K562 (cell line): ENCODE measurements at regions not wholly inside any gene's neighbourhood (a gene's known extent, or its start where the extent isn't known, plus 50 kb on each side); places are given as distances from the start of the nearest gene placed in this dataset.

Experiments used
- ATAC-seq: fragments of 200-7000 bp; cut with Tn5 transposase; 3 replicates; pipeline ENCODE4 v1.9.1; 2020; ENCODE audit warnings: moderate library complexity
- BruUV-seq: library from RNA; stranded (reverse); fragments of 400-500 nt; replicated peaks from 2 replicates; lab custom pipeline; 2021; lab: Mats Ljungman, UMichigan
- CTCF ChIA-PET: fragments of 300-600 bp; formaldehyde crosslinking; extraction: SDS; loops from one replicate; lab custom pipeline; 2021; ENCODE audit warnings: low intra/inter-chr PET ratio; lab: Yijun Ruan, JAX
- POLR2A ChIA-PET: fragments of 300-600, 350-650 bp; sonication (Branson Sonifier 250); formaldehyde crosslinking; extraction: SDS; loops from one replicate; lab custom pipeline; 2021; ENCODE audit warnings: antibody characterized with exemption, inconsistent platforms; lab: Yijun Ruan, JAX
- DNase-seq, 4 experiments: peaks; one replicate each; pipeline versions ENCODE4 v3.0.0 to v3.0.0-alpha.2; 2011 to 2018; ENCODE audit warnings: low spot score in 3 of 4, mixed read lengths in 3 of 4; ENCODE audit errors: extremely low read depth in 1 of 4
- FAIRE-seq: peaks from 2 replicates; lab custom pipeline; 2011; peaks lifted over from hg19 to GRCh38; lab: Jason Lieb, UNC
- H2AFZ ChIP-seq: 2 replicates; pipeline ENCODE4 v1.6.0; 2011; ENCODE audit warnings: low read depth, low read length, control low read depth, inconsistent platforms
- H3K27ac ChIP-seq: fragments of 200-600 bp; 3 replicates; pipeline ENCODE4 v1.8.0; 2011; ENCODE audit warnings: low read depth, mild to moderate bottlenecking, control low read depth, inconsistent platforms, low read length, moderate library complexity, mixed read lengths; ENCODE audit errors: extremely low read depth
- H3K27me3 ChIP-seq, 2 experiments: fragments of 300-600 bp in 1 of 2; 2 replicates in 1 of 2; 3 replicates in 1 of 2; pipeline versions ENCODE4 v1.6.0 to v1.8.0; 2011; ENCODE audit warnings: inconsistent platforms in 2 of 2, low read length in 2 of 2, mild to moderate bottlenecking in 1 of 2, mixed read lengths in 1 of 2, moderate library complexity in 1 of 2; ENCODE audit not compliant: control insufficient read depth in 2 of 2, insufficient read depth in 2 of 2
- H3K36me3 ChIP-seq: fragments of 300-600 bp; 3 replicates; pipeline ENCODE4 v1.8.0; 2011; ENCODE audit warnings: mild to moderate bottlenecking, low read length, inconsistent platforms; ENCODE audit not compliant: control insufficient read depth, insufficient read depth
- H3K4me1 ChIP-seq, 2 experiments: fragments of 200-600 bp in 1 of 2; replicated peaks in 1 of 2; 2 replicates in 1 of 2; 3 replicates in 1 of 2; pipeline versions ENCODE4 v1.5.1 to v1.8.0; 2011; ENCODE audit warnings: inconsistent platforms in 2 of 2, low read length in 2 of 2, mild to moderate bottlenecking in 1 of 2, mixed read lengths in 1 of 2, moderate library complexity in 1 of 2; ENCODE audit not compliant: control insufficient read depth in 2 of 2, insufficient read depth in 2 of 2
- H3K4me2 ChIP-seq: 2 replicates; pipeline ENCODE4 v1.6.1; 2011; ENCODE audit warnings: low read length, control low read depth, inconsistent platforms, mixed read lengths; ENCODE audit not compliant: insufficient read depth
- H3K4me3 ChIP-seq: fragments of 200-600 bp; sonication (generic), shearing (Covaris generic); 2 replicates; pipeline ENCODE4 v1.5.1; 2016; ENCODE audit warnings: control low read depth, inconsistent platforms
- H3K79me2 ChIP-seq: fragments of 200-600 bp; 3 replicates; pipeline ENCODE4 v1.8.0; 2011; ENCODE audit warnings: low read length, inconsistent platforms; ENCODE audit not compliant: control insufficient read depth, insufficient read depth
- H3K9ac ChIP-seq, 2 experiments: 2 replicates each; pipeline versions ENCODE4 v1.6.0 to v1.6.1; 2011; ENCODE audit warnings: low read depth in 2 of 2, low read length in 2 of 2, control low read depth in 1 of 2, inconsistent platforms in 1 of 2, mild to moderate bottlenecking in 1 of 2, mixed read lengths in 1 of 2; ENCODE audit not compliant: insufficient read depth in 1 of 2
- H3K9me1 ChIP-seq: one replicate; pipeline ENCODE4 v1.6.0; 2011; ENCODE audit warnings: inconsistent platforms, mild to moderate bottlenecking, low read length, moderate library complexity; ENCODE audit not compliant: control insufficient read depth, insufficient read depth
- H3K9me3 ChIP-seq: replicated peaks from 2 replicates; pipeline ENCODE4 v1.5.1; 2011; ENCODE audit warnings: low read depth, low read length, inconsistent platforms; ENCODE audit not compliant: control insufficient read depth, insufficient read depth
- H4K20me1 ChIP-seq: replicated peaks from 2 replicates; pipeline ENCODE4 v1.6.1; 2011; ENCODE audit warnings: low read length, inconsistent platforms, mixed read lengths; ENCODE audit not compliant: control insufficient read depth, insufficient read depth
- ARID1B ChIP-seq: fragments of 450-650 bp; IDR thresholded peaks from 2 replicates; pipeline ENCODE4 v1.6.1; 2016; ENCODE audit warnings: antibody characterized with exemption, mild to moderate bottlenecking, inconsistent platforms
- CHCHD3 ChIP-seq: fragments of 250-450 bp; sonication (Bioruptor Pico); IDR thresholded peaks from 2 replicates; pipeline ENCODE4 v2.1.2; 2022; ENCODE audit warnings: mild to moderate bottlenecking
- CHD2 ChIP-seq: IDR thresholded peaks from 2 replicates; pipeline ENCODE4 v1.6.1; 2011; ENCODE audit warnings: low read depth, low read length
- GTF2A2 ChIP-seq: IDR thresholded peaks from 2 replicates; pipeline ENCODE4 v1.6.1; 2016; ENCODE audit warnings: mild to moderate bottlenecking, missing genetic modification characterization, missing compliant biosample characterization
- MYC ChIP-seq, 2 experiments: fragments of 250-450 bp in 1 of 2; sonication (Bioruptor Pico) in 1 of 2; IDR thresholded peaks; 2 replicates each; pipeline versions ENCODE4 v1.5.1 to v1.6.1; 2012 to 2021; ENCODE audit warnings: low read depth in 2 of 2, borderline replicate concordance in 1 of 2, improper control_type of control experiment in 1 of 2, low read length in 1 of 2, mild to moderate bottlenecking in 1 of 2, moderate library complexity in 1 of 2
- NEUROD1 ChIP-seq: fragments of 150-350 bp; IDR thresholded peaks from 2 replicates; pipeline ENCODE4 v1.6.1; 2014; ENCODE audit warnings: borderline replicate concordance, low read length, low read depth; ENCODE audit not compliant: partially characterized antibody
- NFIC ChIP-seq: fragments of 450-650 bp; IDR thresholded peaks from 2 replicates; pipeline ENCODE4 v1.6.1; 2017; ENCODE audit warnings: mild to moderate bottlenecking, inconsistent platforms
- SMARCA5 ChIP-seq: fragments of 450-650 bp; IDR thresholded peaks from 2 replicates; pipeline ENCODE4 v1.6.1; 2016
- TAF1 ChIP-seq: IDR thresholded peaks from 2 replicates; pipeline ENCODE4 v1.6.1; 2011; ENCODE audit warnings: mild to moderate bottlenecking, low read length, moderate library complexity; ENCODE audit not compliant: insufficient read depth, control insufficient read depth, severe bottlenecking; ENCODE audit errors: extremely low read depth
- THRAP3 ChIP-seq: fragments of 450-650 bp; IDR thresholded peaks from 2 replicates; pipeline ENCODE4 v1.6.1; 2016; ENCODE audit warnings: mild to moderate bottlenecking, inconsistent platforms, borderline replicate concordance
- WGBS: fragments of 100-300 bp; shearing (Covaris generic); methylation state at CpG from one replicate; pipeline ENCODE4 v1.1.6; 2016; ENCODE audit warnings: low coverage, mixed read lengths; ENCODE audit not compliant: insufficient coverage; ENCODE audit errors: missing lambda C conversion rate; 5-methylcytosine and 5-hydroxymethylcytosine counted together
- in situ Hi-C: fragments of 300-500 bp; cut with MboI; formaldehyde crosslinking; loops from 4 replicates; pipeline ENCODE4 v1.15.0; 2018; ENCODE audit warnings: inconsistent platforms, mixed read lengths
- intact Hi-C: fragments of 100-400 bp; cut with micrococcal nuclease; formaldehyde crosslinking; loops from 2 replicates; pipeline ENCODE4 v1.14.2; 2022

- H3K9me3 ChIP-seq, result no peaks in the 10 kb centered on the region
- H2AFZ ChIP-seq, result no peak overlapping the region
- no peaks in the 10 kb centered on the region for H3K9me1 ChIP-seq
- FAIRE-seq, result no peak
- intact Hi-C loops, result no loop called here
- WGBS, result 0% methylated on average over 4 of the region's 4 CpGs
- ATAC-seq, result no peak
- in situ Hi-C loops, result no loop called here
- no peak overlapping the region for H3K27ac ChIP-seq
- no peak overlapping the region for H3K9ac ChIP-seq
- CTCF ChIA-PET, result no interaction called here
- POLR2A ChIA-PET, result interaction anchor here (0.6 kb wide), 1 partner anchor 365 kb away, joined by 3 read pairs; no protein-coding TSS in a partner anchor
- BruUV-seq, result no TSS peak
- H3K4me2 ChIP-seq, result no peak overlapping the region
- H3K4me3 ChIP-seq, result no peak overlapping the region
- H3K27me3 ChIP-seq, result no peaks in the 10 kb centered on the region; a peak in 1 of 5 replicates
- no peaks in the 10 kb centered on the region for H3K4me1 ChIP-seq
- H3K36me3 ChIP-seq, result no peaks in the 10 kb centered on the region
- H4K20me1 ChIP-seq, result no peaks in the 10 kb centered on the region
- H3K79me2 ChIP-seq, result no peaks in the 10 kb centered on the region
- no peak for DNase-seq
- no peak for TF ChIP-seq THRAP3
- TF ChIP-seq GTF2A2 (tag), result no peak
- TF ChIP-seq MYC (IDR thresholded peaks at IDR 0.05; ENCODE audit: low read depth, low read length), result no peak
- no peak for TF ChIP-seq MYC (CRISPR knock-in tag; IDR thresholded peaks at IDR 0.05; ENCODE audit: borderline replicate concordance, low read depth)
- TF ChIP-seq NEUROD1, result no peak
- TF ChIP-seq ARID1B, result no peak
- TF ChIP-seq CHD2, result no peak
- no peak for TF ChIP-seq NFIC
- TF ChIP-seq CHCHD3 (CRISPR knock-in tag), result no peak
- no peak for TF ChIP-seq TAF1
- TF ChIP-seq SMARCA5, result no peak
- TF ChIP-seq, all 486 proteins: peak for 0
Observed at GRCh38 chr4:185915817-185916216, 103.8 kb upstream of the SORBS2 start.
